Activated CD8-positive, alpha-beta memory T cell treated with anti-CD3 and anti-CD28 coated beads, Interleukin-2, amount 10 ng/mL, durations not matched to agents 7 days and 5 days (primary cell): ENCODE measurements at regions not wholly inside any gene's neighbourhood (a gene's known extent, or its start where the extent isn't known, plus 50 kb on each side); places are given as distances from the start of the nearest gene placed in this dataset.
"Not testable (repeated sequence)": the region's sequence is repeated elsewhere in the genome, so short reads cannot be mapped to it uniquely, and the experiment has no call there.

Experiments
- ATAC-seq: fragments of 150-1000 bp; cut with Tn5 transposase; one replicate; pipeline ENCODE4 v1.10.0; 2021; ENCODE audit warnings: moderate library complexity
- CTCF ChIA-PET: fragments of 350-600 bp; sonication (Branson Sonifier 250); formaldehyde crosslinking; loops from one replicate; lab custom pipeline; 2021; ENCODE audit warnings: antibody characterized with exemption; lab: Charles Lee
- DNase-seq: peaks from one replicate; pipeline ENCODE4 v3.0.0-alpha.2; 2020
- H3K27ac Mint-ChIP-seq: one replicate; pipeline ENCODE4 v1.8.0; 2021; ENCODE audit warnings: mild to moderate bottlenecking, mixed read lengths
- H3K27me3 Mint-ChIP-seq: one replicate; pipeline ENCODE4 v1.8.0; 2021; ENCODE audit warnings: mixed read lengths
- H3K36me3 Mint-ChIP-seq: one replicate; pipeline ENCODE4 v1.8.0; 2021; ENCODE audit warnings: mild to moderate bottlenecking, mixed read lengths
- H3K4me1 Mint-ChIP-seq: one replicate; pipeline ENCODE4 v1.8.0; 2021; ENCODE audit warnings: mixed read lengths
- H3K4me3 Mint-ChIP-seq: one replicate; pipeline ENCODE4 v1.8.0; 2021; ENCODE audit warnings: mild to moderate bottlenecking, moderate library complexity, mixed read lengths
- H3K9me3 Mint-ChIP-seq: one replicate; pipeline ENCODE4 v1.8.0; 2022; ENCODE audit warnings: low read depth, mixed read lengths

GRCh38 chr2:8324901-8325300 lies 357.0 kb upstream of the ID2 start:
- ATAC-seq = no peak
- Mint-ChIP-seq H3K4me3 (no peak overlapping the region), H3K27ac (peak overlapping the region; percentile 11), H3K9me3 (peaks cover 3% of the 10 kb centered on the region), H3K4me1 (peaks cover 46% of the 10 kb centered on the region), H3K36me3 (peaks cover 5% of the 10 kb centered on the region), H3K27me3 (peaks cover 15% of the 10 kb centered on the region)
- CTCF ChIA-PET = interaction anchor here (1.3 to 3.1 kb wide), 4 partner anchors 11 to 79 kb away, joined by 3 to 12 read pairs (median 8); no protein-coding TSS in a partner anchor
- no peak for DNase-seq

GRCh38 chr2:8327371-8328100 lies 354.3 kb upstream of the ID2 start:
- ATAC-seq = no peak
- Mint-ChIP-seq H3K9me3 (no peaks in the 10 kb centered on the region), H3K36me3 (peaks cover 4% of the 10 kb centered on the region), H3K4me3 (no peak overlapping the region), H3K27ac (no peak overlapping the region), H3K27me3 (peaks cover 11% of the 10 kb centered on the region), H3K4me1 (peaks cover 60% of the 10 kb centered on the region)
- CTCF ChIA-PET = interaction anchor here (0.7 to 1.7 kb wide), 3 partner anchors 9 to 78 kb away, joined by 3 to 7 read pairs (median 3); no protein-coding TSS in a partner anchor
- DNase-seq = no peak

GRCh38 chr2:8328217-8328616 lies 353.6 kb upstream of the ID2 start:
- H3K36me3 Mint-ChIP-seq = peaks cover 4% of the 10 kb centered on the region
- no peak for ATAC-seq

GRCh38 chr2:8329660-8330622 lies 351.9 kb upstream of the ID2 start:
- CTCF ChIA-PET = no interaction called here
- DNase-seq = no peak
- H3K36me3 Mint-ChIP-seq = peaks cover 7% of the 10 kb centered on the region

More at GRCh38 chr2:8328217-8328616, 353.6 kb upstream of the ID2 start:
- H3K27me3 Mint-ChIP-seq = peaks cover 6% of the 10 kb centered on the region
- no peak overlapping the region for H3K27ac Mint-ChIP-seq
- H3K9me3 Mint-ChIP-seq = no peaks in the 10 kb centered on the region
- CTCF ChIA-PET = interaction anchor here (0.7 kb wide), 1 partner anchor 19 kb away, joined by 3 read pairs; no protein-coding TSS in a partner anchor
- H3K4me3 Mint-ChIP-seq = no peak overlapping the region
- no peak for DNase-seq
- H3K4me1 Mint-ChIP-seq = peaks cover 62% of the 10 kb centered on the region

GRCh38 chr2:8331068-8331467 lies 350.8 kb upstream of the ID2 start:
- no peak for DNase-seq
- peaks cover 2% of the 10 kb centered on the region for H3K9me3 Mint-ChIP-seq
- ATAC-seq = no peak
- H3K27ac Mint-ChIP-seq = no peak overlapping the region
- H3K4me3 Mint-ChIP-seq = no peak overlapping the region
- CTCF ChIA-PET = no interaction called here
- no peaks in the 10 kb centered on the region for H3K27me3 Mint-ChIP-seq
- peaks cover 7% of the 10 kb centered on the region for H3K36me3 Mint-ChIP-seq
- peaks cover 60% of the 10 kb centered on the region for H3K4me1 Mint-ChIP-seq

More at GRCh38 chr2:8329660-8330622, 351.9 kb upstream of the ID2 start:
- H3K9me3 Mint-ChIP-seq = peaks cover 2% of the 10 kb centered on the region
- H3K4me3 Mint-ChIP-seq = no peak overlapping the region
- no peak for ATAC-seq
- H3K27me3 Mint-ChIP-seq = no peaks in the 10 kb centered on the region
- H3K27ac Mint-ChIP-seq = peak overlapping the region; percentile 82
- peaks cover 58% of the 10 kb centered on the region for H3K4me1 Mint-ChIP-seq

- H3K27me3 Mint-ChIP-seq = no peaks in the 10 kb centered on the region
- CTCF ChIA-PET = no interaction called here
- no peak overlapping the region for H3K4me3 Mint-ChIP-seq
- DNase-seq (no peak), ATAC-seq (no peak)
- H3K36me3 Mint-ChIP-seq = peaks cover 7% of the 10 kb centered on the region
- H3K4me1 Mint-ChIP-seq = peaks cover 60% of the 10 kb centered on the region
- peaks cover 2% of the 10 kb centered on the region for H3K9me3 Mint-ChIP-seq
- no peak overlapping the region for H3K27ac Mint-ChIP-seq
These were observed 349.2 kb upstream of the ID2 start for GRCh38 chr2:8332646-8333045.

- no peak for ATAC-seq
- Mint-ChIP-seq H3K36me3 (peaks cover 7% of the 10 kb centered on the region), H3K27ac (no peak overlapping the region), H3K9me3 (peaks cover 2% of the 10 kb centered on the region), H3K27me3 (no peaks in the 10 kb centered on the region), H3K4me3 (no peak overlapping the region), H3K4me1 (peaks cover 60% of the 10 kb centered on the region)
- CTCF ChIA-PET = no interaction called here
- no peak for DNase-seq
These were observed 348.6 kb upstream of the ID2 start for GRCh38 chr2:8333177-8333831.

- H3K36me3 Mint-ChIP-seq, CTCF ChIA-PET, H3K27me3 Mint-ChIP-seq, H3K27ac Mint-ChIP-seq, H3K4me3 Mint-ChIP-seq, H3K9me3 Mint-ChIP-seq, DNase-seq, ATAC-seq: not testable (repeated sequence)
- peaks cover 59% of the 10 kb centered on the region for H3K4me1 Mint-ChIP-seq
These were observed 348.0 kb upstream of the ID2 start for GRCh38 chr2:8333832-8334187.

GRCh38 chr2:8334866-8335325 lies 347.0 kb upstream of the ID2 start:
- CTCF ChIA-PET = interaction anchor here (1.2 to 2.4 kb wide), 2 partner anchors 8 to 33 kb away, joined by 3 to 7 read pairs; no protein-coding TSS in a partner anchor
- no peaks in the 10 kb centered on the region for H3K27me3 Mint-ChIP-seq
- ATAC-seq (no peak), DNase-seq (no peak)
- no peak overlapping the region for H3K27ac Mint-ChIP-seq
- peaks cover 2% of the 10 kb centered on the region for H3K9me3 Mint-ChIP-seq
- no peak overlapping the region for H3K4me3 Mint-ChIP-seq
- H3K4me1 Mint-ChIP-seq = peaks cover 48% of the 10 kb centered on the region
- peaks cover 11% of the 10 kb centered on the region for H3K36me3 Mint-ChIP-seq

GRCh38 chr2:8335801-8336200 lies 346.1 kb upstream of the ID2 start:
- no peak overlapping the region for H3K27ac Mint-ChIP-seq
- ATAC-seq = no peak

GRCh38 chr2:8337321-8337720 lies 344.5 kb upstream of the ID2 start:
- Mint-ChIP-seq H3K27me3 (no peaks in the 10 kb centered on the region), H3K9me3 (peaks cover 7% of the 10 kb centered on the region), H3K4me3 (peak overlapping the region; percentile 11), H3K36me3 (peaks cover 23% of the 10 kb centered on the region), H3K4me1 (peaks cover 39% of the 10 kb centered on the region), H3K27ac (peak overlapping the region; percentile 85)
- CTCF ChIA-PET = interaction anchor here (0.7 to 2.4 kb wide), 15 partner anchors 9 to 607 kb away, joined by 3 to 11 read pairs (median 4); no protein-coding TSS in a partner anchor
- ATAC-seq = peak; percentile 97
- DNase-seq = peak; percentile 72

More at GRCh38 chr2:8335801-8336200, 346.1 kb upstream of the ID2 start:
- Mint-ChIP-seq H3K36me3 (peaks cover 14% of the 10 kb centered on the region), H3K27me3 (no peaks in the 10 kb centered on the region), H3K4me3 (no peak overlapping the region), H3K9me3 (peaks cover 2% of the 10 kb centered on the region), H3K4me1 (peaks cover 42% of the 10 kb centered on the region)
- CTCF ChIA-PET = interaction anchor here (1.1 to 2.4 kb wide), 8 partner anchors 9 to 190 kb away, joined by 3 to 11 read pairs (median 4); no protein-coding TSS in a partner anchor
- DNase-seq = no peak

GRCh38 chr2:8342407-8342806 lies 339.4 kb upstream of the ID2 start:
- H3K36me3 Mint-ChIP-seq = peaks cover 37% of the 10 kb centered on the region
- H3K27me3 Mint-ChIP-seq = no peaks in the 10 kb centered on the region
- peaks cover 5% of the 10 kb centered on the region for H3K9me3 Mint-ChIP-seq
- H3K4me3 Mint-ChIP-seq = no peak overlapping the region
- peaks cover 39% of the 10 kb centered on the region for H3K4me1 Mint-ChIP-seq
- ATAC-seq (no peak), DNase-seq (no peak)
- CTCF ChIA-PET = no interaction called here
- no peak overlapping the region for H3K27ac Mint-ChIP-seq

GRCh38 chr2:8343031-8343430 lies 338.8 kb upstream of the ID2 start:
- H3K4me1 Mint-ChIP-seq = peaks cover 34% of the 10 kb centered on the region
- CTCF ChIA-PET = no interaction called here
- H3K27me3 Mint-ChIP-seq = no peaks in the 10 kb centered on the region
- peaks cover 5% of the 10 kb centered on the region for H3K9me3 Mint-ChIP-seq
- DNase-seq (no peak), ATAC-seq (no peak)
- no peak overlapping the region for H3K27ac Mint-ChIP-seq
- H3K36me3 Mint-ChIP-seq = peaks cover 37% of the 10 kb centered on the region
- H3K4me3 Mint-ChIP-seq = no peak overlapping the region
